Hepatocyte (in vitro differentiated cells): ENCODE measurements at regions not wholly inside any gene's neighbourhood (a gene's known extent, or its start where the extent isn't known, plus 50 kb on each side); places are given as distances from the start of the nearest gene placed in this dataset.
"Not testable (repeated sequence)": the region's sequence is repeated elsewhere in the genome, so short reads cannot be mapped to it uniquely, and the experiment has no call there.

Source experiments
- DNase-seq: peaks from one replicate; pipeline ENCODE4 v3.0.0-alpha.2; 2016; ENCODE audit warnings: low spot score
- H2AFZ ChIP-seq: fragments of 200-600 bp; sonication (generic); 2 replicates; pipeline ENCODE4 v1.6.0; 2016; ENCODE audit warnings: antibody characterized with exemption, mild to moderate bottlenecking
- H3K27ac ChIP-seq: fragments of 200-600 bp; sonication (generic); 2 replicates; pipeline ENCODE4 v1.5.1; 2016; ENCODE audit warnings: mild to moderate bottlenecking
- H3K27me3 ChIP-seq: fragments of 200-600 bp; sonication (generic); 2 replicates; pipeline ENCODE4 v1.6.1; 2016
- H3K36me3 ChIP-seq: fragments of 200-600 bp; sonication (generic); replicated peaks from 2 replicates; pipeline ENCODE4 v1.5.1; 2016; ENCODE audit warnings: low read depth; ENCODE audit not compliant: insufficient read depth
- H3K4me1 ChIP-seq: fragments of 200-600 bp; sonication (generic); 2 replicates; pipeline ENCODE4 v1.5.1; 2016; ENCODE audit warnings: mild to moderate bottlenecking, moderate library complexity; ENCODE audit not compliant: insufficient read depth
- H3K4me2 ChIP-seq: fragments of 200-600 bp; sonication (generic); 2 replicates; pipeline ENCODE4 v1.6.0; 2016
- H3K4me3 ChIP-seq: fragments of 200-600 bp; sonication (generic); 2 replicates; pipeline ENCODE4 v1.5.1; 2016; ENCODE audit warnings: mild to moderate bottlenecking
- H3K79me2 ChIP-seq: fragments of 200-600 bp; sonication (generic); 2 replicates; pipeline ENCODE4 v1.6.0; 2017; ENCODE audit warnings: mild to moderate bottlenecking
- H3K9me2 ChIP-seq: fragments of 200-600 bp; sonication (generic); replicated peaks from 2 replicates; pipeline ENCODE4 v1.6.0; 2017; ENCODE audit warnings: mild to moderate bottlenecking; ENCODE audit not compliant: insufficient read depth
- H3K9me3 ChIP-seq: fragments of 200-600 bp; sonication (generic); 2 replicates; pipeline ENCODE4 v1.5.1; 2016; ENCODE audit warnings: low read depth, mild to moderate bottlenecking
- H4K20me1 ChIP-seq: fragments of 200-600 bp; sonication (generic); 2 replicates; pipeline ENCODE4 v1.6.0; 2016; ENCODE audit warnings: mild to moderate bottlenecking; ENCODE audit not compliant: insufficient read depth, poor library complexity, severe bottlenecking
- CTCF ChIP-seq: fragments of 200-600 bp; sonication (generic); IDR thresholded peaks from 2 replicates; pipeline ENCODE4 v1.5.1; 2016; ENCODE audit warnings: antibody characterized with exemption, mild to moderate bottlenecking; ENCODE audit not compliant: poor library complexity
- EZH2 ChIP-seq: fragments of 200-600 bp; sonication (generic); IDR thresholded peaks from 2 replicates; pipeline ENCODE4 v1.6.1; 2016; ENCODE audit warnings: antibody characterized with exemption, mild to moderate bottlenecking, borderline replicate concordance
- EZH2phosphoT487 ChIP-seq: fragments of 200-600 bp; sonication (generic); IDR thresholded peaks from one replicate; pipeline ENCODE4 v1.6.1; 2018; ENCODE audit warnings: antibody characterized with exemption, mild to moderate bottlenecking, low read depth, moderate library complexity; ENCODE audit not compliant: unreplicated experiment, severe bottlenecking
- WGBS: methylation state at CpG from one replicate; pipeline ENCODE4 v1.1.6; 2016; ENCODE audit warnings: low lambda C conversion rate; ENCODE audit errors: missing lambda C conversion rate; 5-methylcytosine and 5-hydroxymethylcytosine counted together

GRCh38 chr7:16369855-16370254 is 51.5 kb downstream of the CRPPA start:
- Histone ChIP-seq H3K27me3 (no peaks in the 10 kb centered on the region), H3K9me3 (no peaks in the 10 kb centered on the region), H3K36me3 (no peaks in the 10 kb centered on the region), H4K20me1 (no peaks in the 10 kb centered on the region), H3K4me1 (no peaks in the 10 kb centered on the region), H3K4me2 (no peak overlapping the region), H3K27ac (no peak overlapping the region), H3K9me2 (no peaks in the 10 kb centered on the region), H3K4me3 (no peak overlapping the region), H3K79me2 (no peaks in the 10 kb centered on the region), H2AFZ (no peak overlapping the region)
- no peak for TF ChIP-seq CTCF
- no peak for TF ChIP-seq EZH2
- TF ChIP-seq EZH2phosphoT487, result no peak
- no peak for DNase-seq

- H3K27ac ChIP-seq, H2AFZ ChIP-seq, H3K4me1 ChIP-seq, H3K4me3 ChIP-seq, H3K4me2 ChIP-seq, DNase-seq, H3K9me2 ChIP-seq, H3K36me3 ChIP-seq, H4K20me1 ChIP-seq, H3K79me2 ChIP-seq, H3K27me3 ChIP-seq, H3K9me3 ChIP-seq: not testable (repeated sequence)
- 96% methylated on average over 2 of the region's 2 CpGs for WGBS
These were observed 52.0 kb downstream of the CRPPA start for GRCh38 chr7:16369309-16369708.

GRCh38 chr7:16368885-16369284 is 52.5 kb downstream of the CRPPA start:
- Histone ChIP-seq H3K4me3 (no peak overlapping the region), H4K20me1 (no peaks in the 10 kb centered on the region), H2AFZ (no peak overlapping the region), H3K27ac (no peak overlapping the region), H3K9me2 (no peaks in the 10 kb centered on the region), H3K36me3 (no peaks in the 10 kb centered on the region), H3K79me2 (no peaks in the 10 kb centered on the region), H3K4me1 (no peaks in the 10 kb centered on the region), H3K27me3 (no peaks in the 10 kb centered on the region), H3K4me2 (no peak overlapping the region), H3K9me3 (no peaks in the 10 kb centered on the region)
- TF ChIP-seq EZH2phosphoT487 (no peak), EZH2 (no peak), CTCF (no peak)
- DNase-seq, result no peak
- WGBS, result 91% methylated on average over 3 of the region's 3 CpGs

- no peaks in the 10 kb centered on the region for H3K4me1 ChIP-seq
- no peaks in the 10 kb centered on the region for H3K79me2 ChIP-seq
- H3K4me2 ChIP-seq, result no peak overlapping the region
- H4K20me1 ChIP-seq, result no peaks in the 10 kb centered on the region
- TF ChIP-seq CTCF, result no peak
- no peak for TF ChIP-seq EZH2
- no peak for TF ChIP-seq EZH2phosphoT487
- no peaks in the 10 kb centered on the region for H3K36me3 ChIP-seq
- no peaks in the 10 kb centered on the region for H3K27me3 ChIP-seq
- DNase-seq, result no peak
- H3K4me3 ChIP-seq, result no peak overlapping the region
- no peak overlapping the region for H2AFZ ChIP-seq
- WGBS, result 46% methylated on average over 1 of the region's 1 CpG
- no peaks in the 10 kb centered on the region for H3K9me2 ChIP-seq
- H3K27ac ChIP-seq, result no peak overlapping the region
- no peaks in the 10 kb centered on the region for H3K9me3 ChIP-seq
These were observed 54.2 kb downstream of the CRPPA start for GRCh38 chr7:16367115-16367514.
